ENCODE measurements at regions not wholly inside any gene's neighbourhood (a gene's known extent, or its start where the extent isn't known, plus 50 kb on each side); places are given as distances from the start of the nearest gene placed in this dataset.

DNA sequence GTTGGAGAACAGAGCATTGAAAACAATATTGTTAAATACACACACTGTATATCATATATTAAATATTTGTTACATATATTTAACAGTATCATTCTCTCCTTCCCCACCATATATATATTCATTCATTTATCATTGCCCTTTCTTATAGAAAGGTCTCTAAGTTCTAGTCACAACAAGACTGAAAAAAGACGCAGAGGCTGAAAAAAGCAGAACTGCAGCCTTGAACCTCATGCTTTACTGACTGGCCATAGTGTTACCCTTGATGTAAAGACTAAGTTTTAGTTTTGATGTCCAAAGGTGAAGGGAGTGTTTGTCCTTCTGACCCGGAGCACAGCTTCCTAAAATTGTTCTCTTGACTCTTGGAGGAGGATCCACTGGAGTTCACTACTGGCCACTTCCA lies 247.9 kb downstream of the PTEN start (continued):
- TF ChIP-seq FOSL1 (IDR thresholded peaks at IDR 0.05; ENCODE audit: insufficient read depth, low read depth, low read length) (no peak), ZNF274 (IDR thresholded peaks at IDR 0.05; ENCODE audit: borderline replicate concordance, extremely low read depth, low read length) (no peak), CEBPB (IDR thresholded peaks at IDR 0.05; ENCODE audit: low read depth, low read length) (no peak), NANOG (IDR thresholded peaks at IDR 0.05; ENCODE audit: insufficient read depth, low read depth, low read length, poor library complexity, severe bottlenecking) (no peak), RAD21 (IDR thresholded peaks at IDR 0.05 in 1 of 2, conservative IDR thresholded peaks at IDR 0.05 in 1 of 2; ENCODE audit: low read depth in 2 of 2, low read length in 2 of 2) (no peak)

Data from H1 (cell line).